Liver (tissue), 8 donors: ENCODE measurements at regions not wholly inside any gene's neighbourhood (a gene's known extent, or its start where the extent isn't known, plus 50 kb on each side); places are given as distances from the start of the nearest gene placed in this dataset.

Experiments
- DNase-seq: peaks from one replicate; pipeline ENCODE4 v3.0.0-alpha.2; 2017; ENCODE audit warnings: low spot score
- H3K27ac ChIP-seq, 2 donors: one replicate each; pipeline ENCODE4 v1.7.0; 2013; ENCODE audit warnings: inconsistent platforms in 2 of 2, low read length in 2 of 2, control low read depth in 1 of 2, low read depth in 1 of 2, mild to moderate bottlenecking in 1 of 2
- H3K27me3 ChIP-seq, 4 donors: one replicate each; pipeline versions ENCODE4 v1.6.1 to v1.7.0; 2013; ENCODE audit warnings: low read length in 3 of 4, inconsistent platforms in 1 of 4, mild to moderate bottlenecking in 1 of 4, moderate library complexity in 1 of 4; ENCODE audit not compliant: control insufficient read depth in 4 of 4, insufficient read depth in 4 of 4
- H3K36me3 ChIP-seq, 4 donors: one replicate each; pipeline versions ENCODE4 v1.6.1 to v1.7.0; 2013; ENCODE audit warnings: low read length in 3 of 4, mild to moderate bottlenecking in 3 of 4, low read depth in 1 of 4, moderate library complexity in 1 of 4; ENCODE audit not compliant: control insufficient read depth in 4 of 4, insufficient read depth in 3 of 4
- H3K4me1 ChIP-seq, 4 donors: one replicate each; pipeline versions ENCODE4 v1.6.1 to v1.7.0; 2013; ENCODE audit warnings: low read length in 3 of 4, mild to moderate bottlenecking in 3 of 4, moderate library complexity in 1 of 4; ENCODE audit not compliant: control insufficient read depth in 4 of 4, insufficient read depth in 4 of 4
- H3K4me3 ChIP-seq, 3 donors: one replicate each; pipeline versions ENCODE4 v1.6.1 to v1.7.0; 2013; ENCODE audit warnings: low read length in 3 of 3, control low read depth in 1 of 3, low read depth in 1 of 3, mild to moderate bottlenecking in 1 of 3
- H3K9ac ChIP-seq, 2 donors: one replicate each; pipeline ENCODE4 v1.7.0; 2013; ENCODE audit warnings: low read length in 2 of 2, mild to moderate bottlenecking in 2 of 2, moderate library complexity in 2 of 2, control low read depth in 1 of 2, low read depth in 1 of 2
- H3K9me3 ChIP-seq, 4 donors: one replicate each; pipeline versions ENCODE4 v1.6.1 to v1.7.0; 2013; ENCODE audit warnings: low read length in 3 of 4; ENCODE audit not compliant: control insufficient read depth in 4 of 4
- CTCF ChIP-seq: fragments of 150-350 bp; IDR thresholded peaks from 2 replicates; pipeline ENCODE4 v1.5.1; 2017; ENCODE audit warnings: improper control_type of control experiment, low read depth, low read length; ENCODE audit not compliant: missing input control
- EGR1 ChIP-seq, 2 donors: IDR thresholded peaks; 2 replicates each; pipeline ENCODE4 v1.6.1; 2016 to 2018; ENCODE audit warnings: antibody characterized with exemption in 2 of 2, low read depth in 2 of 2
- FOXA1 ChIP-seq: IDR thresholded peaks from 2 replicates; pipeline ENCODE4 v1.6.1; 2016; ENCODE audit warnings: antibody characterized with exemption
- FOXA2 ChIP-seq: IDR thresholded peaks from 2 replicates; pipeline ENCODE4 v1.6.1; 2016; ENCODE audit warnings: antibody characterized with exemption
- GABPA ChIP-seq, 2 donors: IDR thresholded peaks in 1 of 2; conservative IDR thresholded peaks in 1 of 2; 2 replicates each; pipeline ENCODE4 v1.6.1; 2016; ENCODE audit warnings: antibody characterized with exemption in 2 of 2, mild to moderate bottlenecking in 1 of 2, moderate library complexity in 1 of 2
- HNF4G ChIP-seq: IDR thresholded peaks from 2 replicates; pipeline ENCODE4 v1.6.1; 2016; ENCODE audit warnings: antibody characterized with exemption
- JUND ChIP-seq, 2 donors: IDR thresholded peaks; 2 replicates each; pipeline ENCODE4 v1.6.1; 2016; ENCODE audit warnings: antibody characterized with exemption in 2 of 2
- MAX ChIP-seq: IDR thresholded peaks from 2 replicates; pipeline ENCODE4 v1.6.1; 2016; ENCODE audit warnings: antibody characterized with exemption
- NR2F2 ChIP-seq: IDR thresholded peaks from 2 replicates; pipeline ENCODE4 v1.6.1; 2016; ENCODE audit warnings: antibody characterized with exemption
- RAD21 ChIP-seq, 2 donors: IDR thresholded peaks; 2 replicates each; pipeline ENCODE4 v1.6.1; 2016; ENCODE audit warnings: antibody characterized with exemption in 2 of 2, mild to moderate bottlenecking in 2 of 2
- REST ChIP-seq: IDR thresholded peaks from 2 replicates; pipeline ENCODE4 v1.6.1; 2016; ENCODE audit warnings: antibody characterized with exemption, mild to moderate bottlenecking
- RXRA ChIP-seq, 2 donors: IDR thresholded peaks; 2 replicates each; pipeline ENCODE4 v1.6.1; 2017 to 2018; ENCODE audit warnings: antibody characterized with exemption in 2 of 2, mild to moderate bottlenecking in 1 of 2
- SP1 ChIP-seq: IDR thresholded peaks from 2 replicates; pipeline ENCODE4 v1.6.1; 2018; ENCODE audit warnings: antibody characterized with exemption, mild to moderate bottlenecking
- TAF1 ChIP-seq: conservative IDR thresholded peaks from 2 replicates; pipeline ENCODE4 v1.6.1; 2016; ENCODE audit warnings: antibody characterized with exemption, mild to moderate bottlenecking
- YY1 ChIP-seq: IDR thresholded peaks from 2 replicates; pipeline ENCODE4 v1.6.1; 2016; ENCODE audit warnings: antibody characterized with exemption, mild to moderate bottlenecking
- ZBTB33 ChIP-seq: IDR thresholded peaks from 2 replicates; pipeline ENCODE4 v1.6.1; 2016; ENCODE audit warnings: antibody characterized with exemption
- WGBS: extraction: QIAGEN DNeasy Blood & Tissue Kit; methylation state at CpG from one replicate; pipeline ENCODE4 v1.1.7; 2013; 5-methylcytosine and 5-hydroxymethylcytosine counted together
- donor health status: healthy.
- donor health status: healthy.
- donor health status: healthy.
- donor health status: healthy.
- donor health status: healthy.

- Histone ChIP-seq H3K4me1 (peaks cover 0 to 4% (median 0%) of the 10 kb centered on the region in 4 donors), H3K9ac (no peak overlapping the region), H3K27ac (no peak overlapping the region), H3K9me3 (no peaks in the 10 kb centered on the region), H3K4me3 (no peak overlapping the region), H3K27me3 (no peaks in the 10 kb centered on the region), H3K36me3 (no peaks in the 10 kb centered on the region)
- TF ChIP-seq REST (no peak), MAX (peak; percentile 9), RAD21 (IDR thresholded peaks at IDR 0.05) (peak in 1 of 2 donors; percentile 20), ZBTB33 (no peak), JUND (IDR thresholded peaks at IDR 0.05) (peak in 1 of 2 donors; percentile 18), CTCF (no peak)
- 77% methylated on average over 4 of the region's 4 CpGs for WGBS
- DNase-seq: no peak
Observed at GRCh38 chr7:17123020-17123419, 175.4 kb upstream of the AHR start.

- 84% methylated on average over 3 of the region's 3 CpGs for WGBS
- Histone ChIP-seq H3K4me1 (peaks cover 0 to 12% (median 3%) of the 10 kb centered on the region in 4 donors), H3K27ac (no peak overlapping the region)
- TF ChIP-seq TAF1 (no peak), EGR1 (IDR thresholded peaks at IDR 0.05; ENCODE audit: low read depth in 2 of 2) (no peak), HNF4G (no peak), NR2F2 (no peak), REST (no peak), ZBTB33 (no peak), YY1 (no peak), MAX (no peak), RXRA (IDR thresholded peaks at IDR 0.05) (no peak), SP1 (no peak), FOXA2 (no peak), FOXA1 (no peak), RAD21 (IDR thresholded peaks at IDR 0.05) (no peak), GABPA (IDR thresholded peaks at IDR 0.05 in 1 of 2, conservative IDR thresholded peaks at IDR 0.05 in 1 of 2) (no peak), JUND (IDR thresholded peaks at IDR 0.05) (no peak)
Observed at GRCh38 chr7:17126413-17127268, 171.8 kb upstream of the AHR start.

More at GRCh38 chr7:17126413-17127268, 171.8 kb upstream of the AHR start:
- H3K9ac ChIP-seq: no peak overlapping the region
- H3K9me3 ChIP-seq: no peaks in the 10 kb centered on the region
- no peaks in the 10 kb centered on the region for H3K36me3 ChIP-seq
- H3K4me3 ChIP-seq: no peak overlapping the region
- no peak for DNase-seq
- no peaks in the 10 kb centered on the region for H3K27me3 ChIP-seq
